Immature natural killer cell (primary cell): ENCODE measurements at regions not wholly inside any gene's neighbourhood (a gene's known extent, or its start where the extent isn't known, plus 50 kb on each side); places are given as distances from the start of the nearest gene placed in this dataset.

Experiments
- DNase-seq, 3 donors: peaks; one replicate each; pipeline ENCODE4 v3.0.0; 2022; ENCODE audit warnings: mixed read lengths in 1 of 3
- H3K27ac Mint-ChIP-seq, 6 donors: one replicate each; pipeline ENCODE4 v1.8.0; 2020; ENCODE audit warnings: mixed read lengths in 6 of 6, mild to moderate bottlenecking in 5 of 6, inconsistent platforms in 4 of 6, moderate library complexity in 3 of 6
- H3K27me3 Mint-ChIP-seq, 3 donors: one replicate each; pipeline ENCODE4 v1.8.0; 2020 to 2021; ENCODE audit warnings: low read depth in 3 of 3, mild to moderate bottlenecking in 3 of 3, mixed read lengths in 3 of 3, moderate library complexity in 3 of 3, inconsistent platforms in 1 of 3
- H3K36me3 Mint-ChIP-seq, 3 donors: one replicate each; pipeline ENCODE4 v1.8.0; 2020; ENCODE audit warnings: mixed read lengths in 3 of 3, inconsistent platforms in 2 of 3, mild to moderate bottlenecking in 2 of 3
- H3K4me1 Mint-ChIP-seq, 2 donors: one replicate each; pipeline ENCODE4 v1.8.0; 2020; ENCODE audit warnings: inconsistent platforms in 2 of 2, mild to moderate bottlenecking in 2 of 2, mixed read lengths in 2 of 2, moderate library complexity in 1 of 2
- H3K4me3 Mint-ChIP-seq, 5 donors: one replicate each; pipeline ENCODE4 v1.8.0; 2020; ENCODE audit warnings: mild to moderate bottlenecking in 5 of 5, mixed read lengths in 5 of 5, inconsistent platforms in 3 of 5, moderate library complexity in 3 of 5
- H3K9me3 Mint-ChIP-seq, 6 donors: one replicate each; pipeline ENCODE4 v1.8.0; 2020; ENCODE audit warnings: mild to moderate bottlenecking in 6 of 6, mixed read lengths in 6 of 6, inconsistent platforms in 4 of 6, moderate library complexity in 3 of 6

DNA sequence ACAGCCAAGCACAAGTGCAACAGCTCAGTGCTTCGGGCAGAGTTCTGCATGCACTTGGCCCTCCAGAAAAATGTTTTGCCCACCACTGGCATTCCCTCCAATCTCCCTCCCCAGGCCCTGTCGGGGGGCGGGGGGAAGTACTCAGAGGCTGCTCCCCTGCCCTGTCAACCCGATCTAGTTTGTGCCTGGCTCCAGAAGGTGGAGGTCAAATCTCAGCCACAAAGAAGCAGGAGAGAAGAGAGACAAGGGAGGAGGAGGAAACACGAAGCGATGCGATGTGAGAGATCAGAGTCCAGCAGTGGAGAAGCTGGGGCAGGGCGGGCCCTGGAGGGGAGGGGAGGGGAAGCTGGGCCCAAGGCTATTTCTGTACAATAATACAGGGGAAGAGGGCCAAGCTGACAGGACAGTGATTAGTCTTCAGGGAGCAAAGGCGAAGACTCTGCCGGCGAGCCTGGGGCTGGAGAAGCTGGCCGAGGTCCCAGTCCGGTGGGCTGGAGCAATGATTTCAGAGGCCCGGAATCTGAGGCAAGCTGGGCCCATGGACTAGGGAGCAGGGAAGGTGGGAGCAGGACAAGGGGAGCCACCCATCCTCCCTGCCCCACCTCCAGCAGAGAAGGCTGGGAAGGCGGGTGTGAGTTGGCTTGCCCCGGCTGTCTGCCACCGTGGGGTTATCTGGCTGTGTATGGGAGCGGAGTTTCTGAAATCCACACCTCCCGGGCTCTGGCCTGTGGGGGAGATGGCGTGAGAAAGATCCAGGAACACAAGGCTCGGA is 167.1 kb downstream of the EFNB1 start:
- H3K4me3 Mint-ChIP-seq: no peak overlapping the region

DNA sequence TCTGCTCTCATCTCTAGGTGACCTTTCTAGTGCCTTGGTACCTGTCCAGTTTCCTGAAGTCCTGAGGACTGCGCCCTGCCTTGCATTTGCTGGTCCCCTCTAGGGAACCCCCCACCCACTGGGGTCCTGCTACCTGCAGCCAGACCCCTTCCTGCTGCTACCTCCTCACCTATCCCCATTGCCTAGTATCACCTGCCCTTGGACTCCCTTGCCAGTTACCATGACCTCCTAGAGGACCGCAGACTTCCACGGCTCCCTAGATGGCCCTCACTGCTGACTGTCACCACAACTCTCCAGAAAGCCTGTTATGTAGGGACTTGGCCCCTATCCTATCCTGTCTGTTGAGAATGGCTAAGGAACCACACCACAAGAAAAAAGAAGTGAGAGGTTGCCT is 166.6 kb downstream of the EFNB1 start:
- Mint-ChIP-seq H3K4me3 (no peak overlapping the region), H3K27ac (no peak overlapping the region), H3K4me1 (no peaks in the 10 kb centered on the region), H3K9me3 (no peaks in the 10 kb centered on the region), H3K36me3 (no peaks in the 10 kb centered on the region), H3K27me3 (peaks cover 0 to 10% (median 6%) of the 10 kb centered on the region in 3 donors)
- no peak for DNase-seq

More for the DNA sequence above, 167.1 kb downstream of the EFNB1 start:
- no peak overlapping the region for H3K27ac Mint-ChIP-seq
- no peak for DNase-seq
- no peaks in the 10 kb centered on the region for H3K36me3 Mint-ChIP-seq
- H3K9me3 Mint-ChIP-seq: no peaks in the 10 kb centered on the region
- H3K27me3 Mint-ChIP-seq: peaks cover 0 to 13% (median 6%) of the 10 kb centered on the region in 3 donors
- no peaks in the 10 kb centered on the region for H3K4me1 Mint-ChIP-seq

DNA sequence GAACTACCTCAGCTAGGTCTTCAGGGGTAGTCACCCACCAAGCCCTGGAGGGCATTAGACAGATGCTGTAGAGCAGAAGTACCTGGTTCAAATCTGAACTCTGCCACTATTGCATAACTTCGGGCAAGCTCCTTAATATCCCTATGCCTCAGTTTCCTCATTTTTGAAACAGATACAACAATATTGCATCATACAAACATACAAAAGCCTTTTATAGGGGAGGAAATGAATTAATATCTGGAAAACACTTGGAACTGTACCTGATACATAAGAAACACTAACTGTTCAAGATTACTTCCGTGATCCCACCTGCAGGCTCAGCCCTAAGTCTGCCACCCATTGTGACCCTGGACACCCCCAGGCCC is 166.1 kb downstream of the EFNB1 start:
- Mint-ChIP-seq H3K36me3 (no peaks in the 10 kb centered on the region), H3K27ac (no peak overlapping the region), H3K27me3 (peaks cover 0 to 10% (median 6%) of the 10 kb centered on the region in 3 donors), H3K9me3 (no peaks in the 10 kb centered on the region), H3K4me1 (no peaks in the 10 kb centered on the region), H3K4me3 (no peak overlapping the region)
- no peak for DNase-seq

DNA sequence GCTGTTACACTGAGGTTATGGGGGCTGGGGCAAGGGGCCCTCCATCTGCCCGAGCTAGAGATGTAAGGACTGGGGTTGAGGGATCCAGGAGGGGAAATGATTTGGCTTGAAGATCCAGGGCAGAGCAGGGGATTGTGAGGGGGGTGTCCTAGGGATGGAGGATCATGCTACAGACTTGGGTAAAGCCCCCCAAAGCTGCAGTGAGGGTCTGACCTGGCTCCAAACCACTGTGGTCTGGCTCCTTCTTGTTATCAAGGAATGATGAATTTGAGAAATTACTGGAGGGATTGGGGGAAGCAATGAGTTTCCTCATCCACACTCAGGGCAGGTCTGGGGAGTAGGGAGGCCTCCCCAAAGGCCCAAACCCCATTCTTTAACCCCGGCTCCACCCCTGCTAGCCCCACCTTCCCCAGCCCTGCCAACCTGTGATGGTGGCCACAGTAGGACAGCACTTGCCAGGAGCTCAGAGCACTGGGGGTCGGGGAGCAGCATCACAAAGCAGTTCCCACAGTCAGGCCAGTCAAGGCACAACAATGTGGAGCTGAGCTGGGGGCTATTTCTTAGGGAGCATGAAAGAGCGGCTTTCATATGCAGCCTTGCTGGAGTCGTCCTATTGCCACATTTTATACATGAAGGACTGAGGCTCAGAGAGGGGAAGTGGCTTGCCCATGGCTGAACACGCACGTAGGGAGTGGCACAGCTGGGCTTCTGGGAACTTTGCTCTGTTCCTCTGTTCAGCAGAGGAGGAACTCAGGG is 165.5 kb downstream of the EFNB1 start:
- H3K36me3 Mint-ChIP-seq: no peaks in the 10 kb centered on the region
- H3K27ac Mint-ChIP-seq: no peak overlapping the region
- H3K4me1 Mint-ChIP-seq: no peaks in the 10 kb centered on the region
- no peak for DNase-seq
- H3K4me3 Mint-ChIP-seq: no peak overlapping the region
- H3K27me3 Mint-ChIP-seq: peaks cover 0 to 10% (median 6%) of the 10 kb centered on the region in 3 donors
- no peaks in the 10 kb centered on the region for H3K9me3 Mint-ChIP-seq

DNA sequence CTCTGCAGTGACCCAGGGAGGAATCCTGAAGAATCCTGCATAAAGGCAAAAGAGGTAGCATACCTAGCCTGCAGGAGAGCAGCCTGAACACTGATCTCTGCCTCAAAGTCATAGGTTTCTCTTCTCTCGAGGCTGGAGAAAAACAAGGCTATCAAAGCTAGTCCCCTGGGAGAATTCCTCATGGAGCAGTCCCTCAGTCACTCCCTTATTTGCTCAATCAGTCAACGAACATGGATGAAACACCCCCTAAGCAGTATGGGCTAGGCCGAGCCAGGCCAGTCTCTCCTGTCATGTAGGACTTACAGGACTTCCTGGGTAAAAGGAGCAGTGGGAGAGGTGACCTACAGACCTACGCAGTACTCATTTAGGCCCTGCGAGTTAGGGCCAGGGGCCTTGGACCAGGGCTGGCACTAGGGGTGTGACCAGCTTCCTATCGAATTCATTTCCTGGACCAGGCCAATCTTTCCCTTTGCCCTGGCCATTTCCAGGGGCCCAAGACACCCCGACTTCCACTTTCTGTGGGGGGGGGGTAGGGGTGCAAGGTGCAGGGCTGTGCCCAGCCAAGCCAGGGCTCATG is 164.1 kb downstream of the EFNB1 start:
- no peaks in the 10 kb centered on the region for H3K4me1 Mint-ChIP-seq
- no peak overlapping the region for H3K4me3 Mint-ChIP-seq
- H3K36me3 Mint-ChIP-seq: no peaks in the 10 kb centered on the region
- no peak overlapping the region for H3K27ac Mint-ChIP-seq
- no peaks in the 10 kb centered on the region for H3K9me3 Mint-ChIP-seq
- no peak for DNase-seq
- H3K27me3 Mint-ChIP-seq: peaks cover 0 to 10% (median 6%) of the 10 kb centered on the region in 3 donors

DNA sequence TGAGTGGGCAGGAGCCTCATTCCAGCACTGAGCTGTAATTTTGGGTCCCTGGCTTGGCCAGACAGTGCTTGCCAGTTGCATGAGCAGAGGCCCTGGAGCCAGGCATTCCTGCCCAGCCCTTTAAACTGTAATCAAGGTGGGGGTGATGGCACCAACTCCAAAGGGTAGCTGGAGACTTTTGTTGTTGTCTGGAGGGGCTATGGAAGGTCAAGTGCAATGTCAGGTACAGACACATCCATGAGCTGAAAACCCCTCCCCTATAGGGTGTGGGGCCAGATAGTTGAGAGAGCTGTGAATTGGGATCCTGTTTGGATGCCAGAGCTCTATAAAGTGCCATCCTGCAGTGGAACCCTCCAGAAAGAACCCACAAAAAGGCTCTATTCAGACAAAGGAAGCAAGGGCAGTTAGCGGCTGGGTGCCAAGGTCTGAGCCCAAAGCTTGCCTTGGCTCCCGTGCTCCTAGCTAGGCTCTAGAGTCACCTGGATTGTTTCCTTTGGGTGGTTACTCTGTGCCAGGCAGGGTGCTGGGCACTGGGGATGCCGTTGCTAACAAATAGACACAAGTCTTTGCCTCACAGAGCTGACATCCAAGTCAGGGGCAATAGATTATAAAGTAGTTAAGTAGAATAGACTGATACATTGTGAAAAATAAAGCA is 163.0 kb downstream of the EFNB1 start:
- Mint-ChIP-seq H3K4me1 (no peaks in the 10 kb centered on the region), H3K9me3 (no peaks in the 10 kb centered on the region), H3K36me3 (no peaks in the 10 kb centered on the region), H3K4me3 (no peak overlapping the region), H3K27me3 (peaks cover 2 to 7% (median 6%) of the 10 kb centered on the region in 3 donors), H3K27ac (no peak overlapping the region)
- DNase-seq: no peak

DNA sequence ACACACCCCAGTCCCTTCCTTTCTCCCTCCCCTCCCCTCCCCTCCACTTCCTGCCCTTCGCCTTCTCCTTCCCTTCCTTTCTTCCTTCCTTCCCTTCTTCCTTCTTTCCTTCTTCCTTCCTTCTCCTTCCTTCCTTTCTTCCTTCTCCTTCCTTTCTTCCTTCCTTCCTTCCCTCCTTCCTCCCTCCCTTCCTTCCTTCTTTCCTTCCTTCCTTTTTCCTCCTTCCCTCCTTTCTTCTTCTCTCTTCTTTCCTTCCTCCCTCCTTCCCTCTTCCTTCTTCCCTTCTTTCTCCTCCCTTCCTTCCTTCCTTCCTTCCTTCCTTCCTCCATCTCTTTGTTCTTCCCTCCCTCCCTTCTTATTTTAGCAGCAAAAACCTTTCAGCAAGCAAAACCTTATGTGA is 162.1 kb downstream of the EFNB1 start:
- Mint-ChIP-seq H3K4me1 (no peaks in the 10 kb centered on the region), H3K27me3 (peaks cover 2 to 7% (median 6%) of the 10 kb centered on the region in 3 donors), H3K27ac (no peak overlapping the region), H3K36me3 (no peaks in the 10 kb centered on the region), H3K9me3 (no peaks in the 10 kb centered on the region), H3K4me3 (no peak overlapping the region)
- no peak for DNase-seq

DNA sequence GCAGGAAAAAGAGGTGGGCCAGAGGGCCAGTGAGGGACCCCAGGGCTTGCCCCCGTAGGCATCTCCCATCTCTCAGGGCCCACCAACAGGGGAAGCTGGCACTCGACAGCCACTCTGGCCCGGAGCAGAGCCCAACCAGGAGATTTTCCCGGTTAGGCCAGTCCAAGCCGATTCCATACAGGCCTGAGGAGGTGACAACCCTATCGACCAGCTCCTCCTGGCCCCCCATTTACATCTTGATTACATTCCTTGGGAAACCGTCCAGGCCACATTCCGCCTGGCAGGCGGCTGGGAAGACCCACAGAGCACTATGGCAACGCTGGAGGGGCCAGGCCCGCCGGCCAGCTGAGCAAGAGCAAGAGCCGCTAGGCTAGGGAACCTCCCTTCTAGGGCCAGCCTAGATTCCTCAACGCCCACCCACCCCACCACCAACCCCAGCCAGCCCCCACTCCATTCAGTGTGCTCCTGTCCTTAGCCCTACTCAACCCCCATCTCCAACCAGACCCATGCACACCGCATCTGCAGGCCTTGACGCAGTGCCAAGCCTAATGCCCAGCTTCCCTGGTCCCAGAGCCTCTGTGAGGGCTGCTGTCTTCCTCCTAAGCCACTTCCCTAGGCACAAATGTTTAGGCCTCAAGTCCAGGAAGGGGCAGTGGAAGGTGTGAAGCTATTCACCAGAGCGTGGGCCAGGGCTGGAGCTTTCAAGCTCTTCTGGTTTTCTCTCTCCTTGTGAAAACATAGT is 161.2 kb downstream of the EFNB1 start:
- H3K9me3 Mint-ChIP-seq: no peaks in the 10 kb centered on the region
- H3K27me3 Mint-ChIP-seq: peaks cover 0 to 4% (median 2%) of the 10 kb centered on the region in 3 donors
- no peak for DNase-seq
- H3K27ac Mint-ChIP-seq: no peak overlapping the region
- H3K4me3 Mint-ChIP-seq: no peak overlapping the region
- no peaks in the 10 kb centered on the region for H3K36me3 Mint-ChIP-seq
- no peaks in the 10 kb centered on the region for H3K4me1 Mint-ChIP-seq

DNA sequence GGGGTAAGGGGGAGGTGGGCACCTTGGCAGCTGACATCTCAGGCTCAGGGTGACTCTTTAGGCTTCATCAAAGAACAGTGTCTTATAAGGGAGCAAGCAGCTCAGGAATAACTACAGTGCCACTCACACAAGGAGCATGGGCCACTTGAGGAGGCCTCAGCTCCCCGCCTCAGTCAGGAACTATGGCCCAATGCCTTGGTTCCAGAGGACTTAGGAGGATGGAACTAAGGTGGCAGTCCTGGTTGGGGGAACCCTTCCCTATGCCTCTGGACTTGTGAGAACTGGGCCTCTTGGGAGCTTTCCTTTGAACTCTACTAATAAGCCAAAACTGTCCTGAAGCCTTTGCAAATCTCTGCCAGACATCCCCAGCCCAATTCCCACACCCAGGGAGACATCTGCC is 160.6 kb downstream of the EFNB1 start:
- no peaks in the 10 kb centered on the region for H3K4me1 Mint-ChIP-seq

DNA sequence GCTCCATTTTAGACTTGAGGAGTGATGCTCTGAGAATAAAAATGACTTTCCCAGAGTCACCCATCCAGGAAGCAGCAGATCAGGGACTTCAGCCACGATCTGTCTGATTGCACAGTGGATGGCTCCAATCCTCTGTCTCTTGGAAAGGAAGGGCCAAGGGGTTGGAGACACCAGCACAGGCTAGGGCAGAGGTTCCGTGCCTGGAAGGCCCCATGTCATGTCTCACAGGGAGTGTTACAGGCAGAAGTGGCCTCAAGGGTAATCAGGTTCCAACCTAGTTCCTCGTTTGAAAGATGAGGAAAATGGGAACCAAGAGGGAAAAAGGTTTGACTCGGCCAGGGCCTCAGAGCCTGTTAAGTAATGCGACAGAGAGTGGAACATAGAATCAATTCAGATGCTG is 160.0 kb downstream of the EFNB1 start:
- no peak for DNase-seq
- no peaks in the 10 kb centered on the region for H3K9me3 Mint-ChIP-seq
- H3K27me3 Mint-ChIP-seq: peaks cover 0 to 3% (median 2%) of the 10 kb centered on the region in 3 donors
- no peak overlapping the region for H3K27ac Mint-ChIP-seq
- H3K4me1 Mint-ChIP-seq: no peaks in the 10 kb centered on the region
- no peaks in the 10 kb centered on the region for H3K36me3 Mint-ChIP-seq
- H3K4me3 Mint-ChIP-seq: no peak overlapping the region

More for the DNA sequence above, 160.6 kb downstream of the EFNB1 start:
- Mint-ChIP-seq H3K36me3 (no peaks in the 10 kb centered on the region), H3K27me3 (peaks cover 0 to 3% (median 2%) of the 10 kb centered on the region in 3 donors), H3K9me3 (no peaks in the 10 kb centered on the region), H3K4me3 (no peak overlapping the region), H3K27ac (no peak overlapping the region)
- DNase-seq: no peak

DNA sequence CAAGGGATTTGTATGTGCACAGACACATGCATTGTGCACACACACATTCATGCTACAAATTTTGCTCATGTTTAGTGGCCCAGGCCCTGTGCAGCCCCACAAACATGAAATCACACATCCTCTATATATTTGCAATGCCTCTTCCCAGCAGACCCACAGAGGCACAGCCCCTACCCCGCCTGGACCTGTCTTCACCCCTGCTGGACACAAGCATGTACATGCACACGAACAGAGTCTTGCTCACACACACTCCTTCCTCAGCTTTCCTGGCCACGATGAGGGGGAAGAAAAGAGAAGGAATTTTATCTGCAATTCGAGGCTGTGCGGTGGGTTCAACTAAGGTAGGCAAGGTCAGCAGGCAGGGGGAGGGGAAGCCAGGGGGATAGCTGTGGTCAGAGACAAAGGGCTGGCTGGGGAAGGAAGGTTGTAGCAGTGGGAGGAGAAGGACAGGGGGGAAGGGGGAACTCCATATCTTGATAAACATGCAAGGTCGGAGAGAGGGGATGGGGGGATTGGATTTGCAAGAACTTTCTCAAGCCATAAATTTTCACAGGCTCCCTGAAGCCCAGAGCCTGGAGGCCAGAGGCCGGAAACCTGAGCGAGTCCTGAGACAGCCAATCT is 156.4 kb downstream of the EFNB1 start:
- H3K4me1 Mint-ChIP-seq: no peaks in the 10 kb centered on the region
- DNase-seq: no peak
- H3K36me3 Mint-ChIP-seq: no peaks in the 10 kb centered on the region
- no peaks in the 10 kb centered on the region for H3K9me3 Mint-ChIP-seq
- H3K27me3 Mint-ChIP-seq: peaks cover 0 to 2% (median 2%) of the 10 kb centered on the region in 3 donors
- H3K4me3 Mint-ChIP-seq: no peak overlapping the region
- H3K27ac Mint-ChIP-seq: no peak overlapping the region

DNA sequence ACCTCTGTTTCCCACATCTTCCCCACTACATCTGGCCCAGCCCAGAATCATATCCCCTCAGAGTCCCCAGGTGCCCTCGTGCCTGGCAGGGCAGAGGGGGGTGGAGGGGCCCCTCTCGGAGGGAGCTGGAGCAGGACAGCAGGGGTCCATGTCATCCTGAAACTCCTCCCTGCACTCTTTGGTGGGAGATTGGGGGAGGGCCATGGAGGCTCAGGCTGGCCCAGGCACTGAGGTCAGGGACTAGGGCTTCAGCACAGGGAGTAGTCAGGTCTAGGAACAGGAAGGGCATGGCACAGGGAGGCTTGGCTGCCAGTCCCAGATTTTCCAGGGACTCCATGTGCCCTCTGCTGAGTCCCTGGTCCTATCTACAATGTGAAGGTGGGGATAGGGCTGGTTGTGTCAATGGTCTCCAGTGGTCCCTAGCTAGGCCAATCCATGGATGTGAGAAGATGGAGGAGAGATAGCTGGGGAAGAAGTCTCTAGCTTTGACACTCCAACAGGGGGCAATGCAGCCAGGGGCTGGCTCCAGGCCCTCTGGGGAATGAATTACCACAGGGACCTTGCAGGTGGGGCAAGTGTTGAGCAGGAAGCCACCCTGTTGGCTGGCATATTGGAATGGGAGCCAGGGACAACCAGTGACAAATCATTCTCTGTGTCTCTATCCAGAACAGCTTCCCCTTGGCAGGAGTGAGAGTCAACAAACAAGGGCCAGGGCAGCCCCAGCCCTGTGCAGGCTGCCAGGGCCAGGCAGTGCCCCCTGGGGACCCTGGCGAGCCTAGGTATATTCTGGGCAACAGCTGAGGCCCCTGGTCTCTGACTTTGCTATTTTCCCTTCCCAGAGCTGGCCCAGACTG is 154.4 kb downstream of the EFNB1 start:
- Mint-ChIP-seq H3K4me3 (no peak overlapping the region), H3K27ac (no peak overlapping the region), H3K9me3 (no peaks in the 10 kb centered on the region), H3K27me3 (peaks cover 0 to 2% (median 2%) of the 10 kb centered on the region in 3 donors), H3K36me3 (no peaks in the 10 kb centered on the region), H3K4me1 (no peaks in the 10 kb centered on the region)
- no peak for DNase-seq
